ENCODE measurements at regions not wholly inside any gene's neighbourhood (a gene's known extent, or its start where the extent isn't known, plus 50 kb on each side); places are given as distances from the start of the nearest gene placed in this dataset.

- in situ Hi-C loops (cut with MboI) (no loop called here), intact Hi-C loops (cut with micrococcal nuclease; ENCODE audit: unreplicated experiment) (no loop called here)
- POLR2A ChIA-PET = no interaction called here
Observed at GRCh38 chr14:86723254-86723624, 1193.3 kb downstream of the FLRT2 start.

More at GRCh38 chr14:86723254-86723624, 1193.3 kb downstream of the FLRT2 start:
- H4K20me1 ChIP-seq (ENCODE audit: control insufficient read depth, insufficient read depth) = no peaks in the 10 kb centered on the region
- no peak overlapping the region for H3K4me2 ChIP-seq (ENCODE audit: control insufficient read depth, insufficient read depth)
- TF ChIP-seq ATF2 (IDR thresholded peaks at IDR 0.05; ENCODE audit: low read length) = no peak
- no peak for TF ChIP-seq MEF2A (IDR thresholded peaks at IDR 0.05; ENCODE audit: insufficient read depth, low read depth, low read length)
- TF ChIP-seq SP1 (IDR thresholded peaks at IDR 0.05; ENCODE audit: low read depth, low read length) = no peak
- no peak for TF ChIP-seq TCF7 (IDR thresholded peaks at IDR 0.05; ENCODE audit: borderline replicate concordance)
- TF ChIP-seq PML (IDR thresholded peaks at IDR 0.05; ENCODE audit: low read length) = no peak
- no peak for TF ChIP-seq MEF2B (IDR thresholded peaks at IDR 0.05; ENCODE audit: partially characterized antibody, poor library complexity, severe bottlenecking)
- no peak for TF ChIP-seq RB1 (IDR thresholded peaks at IDR 0.05; ENCODE audit: borderline replicate concordance)
- no peak for TF ChIP-seq BACH1 (IDR thresholded peaks at IDR 0.05; ENCODE audit: borderline replicate concordance)
- no peak for TF ChIP-seq IKZF1 (conservative IDR thresholded peaks at IDR 0.05)
- no peak for TF ChIP-seq KDM1A (IDR thresholded peaks at IDR 0.05; ENCODE audit: borderline replicate concordance)
- no peak for TF ChIP-seq EZH2 (IDR thresholded peaks at IDR 0.05; ENCODE audit: borderline replicate concordance, control insufficient read depth, low read depth, low read length)
- no peak for TF ChIP-seq CHD2 (IDR thresholded peaks at IDR 0.05; ENCODE audit: borderline replicate concordance, low read depth, low read length)
- no peak for TF ChIP-seq CREB1 (IDR thresholded peaks at IDR 0.05; ENCODE audit: low read depth)
- TF ChIP-seq SREBF2 (IDR thresholded peaks at IDR 0.05; ENCODE audit: low read length) = no peak
- TF ChIP-seq KLF5 (IDR thresholded peaks at IDR 0.05; ENCODE audit: partially characterized antibody) = no peak
- no peak overlapping the region for H3K4me3 ChIP-seq
- H3K79me2 ChIP-seq (ENCODE audit: control insufficient read depth, insufficient read depth, low read length) = no peaks in the 10 kb centered on the region
- DNase-seq (ENCODE audit: low read depth, low spot score) (no peak), FAIRE-seq (no peak), ATAC-seq (no peak)
- no peaks in the 10 kb centered on the region for H3K9me3 ChIP-seq (replicated peaks; ENCODE audit: control insufficient read depth, insufficient read depth, low read length)
- no peaks in the 10 kb centered on the region for H3K36me3 ChIP-seq (ENCODE audit: control insufficient read depth in 2 of 2, insufficient read depth in 2 of 2, low read length in 1 of 2)
- ChIA-PET RAD21 (ENCODE audit: unreplicated experiment) (interaction anchor here (1.1 kb wide), 1 partner anchor 219 kb away, joined by 3 read pairs; no protein-coding TSS in a partner anchor), SMC1A (ENCODE audit: uncharacterized antibody, unreplicated experiment) (interaction anchor here (0.9 to 2.0 kb wide), 6 partner anchors 12 to 35 kb away, joined by 3 to 8 read pairs (median 4); no protein-coding TSS in a partner anchor), CTCF (no interaction called here)
- H3K27me3 ChIP-seq (replicated peaks in 1 of 2; ENCODE audit: control insufficient read depth in 2 of 2, insufficient read depth in 2 of 2, low read length in 1 of 2) = no peaks in the 10 kb centered on the region
- no peak overlapping the region for H3K9ac ChIP-seq (ENCODE audit: control insufficient read depth, insufficient read depth, low read length)
- BruUV-seq (replicated peaks) = no TSS peak
- H2AFZ ChIP-seq (ENCODE audit: control insufficient read depth, low read depth, low read length) = no peak overlapping the region
- H3K4me1 ChIP-seq (ENCODE audit: control insufficient read depth, insufficient read depth, low read length) = no peaks in the 10 kb centered on the region
- H3K27ac ChIP-seq (ENCODE audit: control insufficient read depth, insufficient read depth) = no peak overlapping the region
